A673 (cell line): ENCODE measurements at regions not wholly inside any gene's neighbourhood (a gene's known extent, or its start where the extent isn't known, plus 50 kb on each side); places are given as distances from the start of the nearest gene placed in this dataset.

Source experiments
- BruUV-seq: library from RNA; stranded (reverse); fragments of 400-500 nt; replicated peaks from 2 replicates; lab custom pipeline; 2021; lab: Mats Ljungman, UMichigan
- CTCF ChIA-PET: fragments of 300-600 bp; sonication (Branson Sonifier 250); formaldehyde crosslinking; loops from one replicate; lab custom pipeline; 2022; ENCODE audit warnings: antibody characterized with exemption; lab: Charles Lee
- POLR2A ChIA-PET: fragments of 300-600 bp; sonication (Branson Sonifier 250); formaldehyde crosslinking; loops from one replicate; lab custom pipeline; 2022; ENCODE audit warnings: antibody characterized with exemption; ENCODE audit not compliant: low non-redundant PET; lab: Charles Lee
- DNase-seq: peaks from one replicate; pipeline ENCODE4 v3.0.0-alpha.2; 2015; ENCODE audit warnings: low spot score
- H3K27ac ChIP-seq: fragments of 200-600 bp; sonication (generic); 2 replicates; pipeline ENCODE4 v1.5.1; 2016; ENCODE audit warnings: mixed run types, low read depth, mild to moderate bottlenecking, mixed read lengths, antibody characterized with exemption, low read length; ENCODE audit not compliant: poor library complexity, severe bottlenecking
- H3K27me3 ChIP-seq: fragments of 200-600 bp; sonication (generic); replicated peaks from 2 replicates; pipeline ENCODE4 v1.6.1; 2017; ENCODE audit warnings: mixed run types, low read depth, mild to moderate bottlenecking, mixed read lengths, antibody characterized with exemption, low read length; ENCODE audit not compliant: insufficient read depth, poor library complexity
- H3K36me3 ChIP-seq: fragments of 200-600 bp; sonication (generic); 2 replicates; pipeline ENCODE4 v1.6.1; 2016; ENCODE audit warnings: mixed run types, mild to moderate bottlenecking, mixed read lengths, antibody characterized with exemption, low read length; ENCODE audit not compliant: insufficient read depth, poor library complexity, severe bottlenecking
- H3K4me1 ChIP-seq: fragments of 200-600 bp; sonication (generic); 2 replicates; pipeline ENCODE4 v1.6.1; 2017; ENCODE audit warnings: mixed run types, mild to moderate bottlenecking, mixed read lengths, antibody characterized with exemption, low read length; ENCODE audit not compliant: insufficient read depth, poor library complexity, severe bottlenecking
- H3K4me3 ChIP-seq: fragments of 200-600 bp; sonication (generic); 2 replicates; pipeline ENCODE4 v1.5.1; 2016; ENCODE audit warnings: low read depth, mixed run types, mild to moderate bottlenecking, mixed read lengths, low read length; ENCODE audit not compliant: poor library complexity, severe bottlenecking
- H3K9me3 ChIP-seq: fragments of 200-600 bp; sonication (generic); 2 replicates; pipeline ENCODE4 v1.6.1; 2016; ENCODE audit warnings: mixed run types, low read depth, mild to moderate bottlenecking, mixed read lengths, antibody characterized with exemption, low read length; ENCODE audit not compliant: poor library complexity, severe bottlenecking
- EZH2 ChIP-seq: fragments of 200-600 bp; sonication (generic); IDR thresholded peaks from 2 replicates; pipeline ENCODE4 v1.6.1; 2017; ENCODE audit warnings: borderline replicate concordance, low read depth, mild to moderate bottlenecking, mixed read lengths, antibody characterized with exemption, low read length; ENCODE audit not compliant: poor library complexity, severe bottlenecking
- intact Hi-C: fragments of 100-400 bp; cut with micrococcal nuclease; formaldehyde crosslinking; loops from one replicate; pipeline ENCODE4 v1.10.0; 2022; ENCODE audit not compliant: unreplicated experiment
- TF ChIP-seq, protein P1 (sequence below): fragments of 300-800, 200-600 bp; sonication (generic); conservative IDR thresholded peaks from 2 replicates; pipeline ENCODE4 v1.5.1; 2017; ENCODE audit warnings: low read depth, mild to moderate bottlenecking, antibody characterized with exemption, low read length, moderate library complexity, mixed read lengths

DNA sequence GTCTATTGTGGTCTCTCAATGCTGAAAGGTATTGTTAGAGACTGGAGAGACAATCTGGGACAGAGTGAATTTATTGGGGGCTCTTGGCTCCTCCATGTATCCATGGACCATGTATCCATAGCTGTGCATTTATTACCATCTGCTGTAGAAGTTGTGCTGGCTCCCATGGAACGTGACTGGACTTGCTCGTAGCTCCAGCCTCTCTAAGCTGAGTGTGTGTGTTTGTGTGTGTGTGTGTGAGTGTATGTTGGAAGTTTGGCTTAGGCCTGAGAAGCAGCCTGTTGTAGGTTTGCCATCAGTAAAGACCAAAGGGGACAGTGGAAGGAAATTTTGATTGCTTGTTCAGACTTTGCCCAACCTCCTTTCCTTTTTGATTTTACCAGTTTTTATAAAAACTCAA lies 105.7 kb upstream of the USP24 start:
- no TSS peak for BruUV-seq
- intact Hi-C loops = no loop called here
- H3K4me1 ChIP-seq = no peaks in the 10 kb centered on the region
- no peaks in the 10 kb centered on the region for H3K36me3 ChIP-seq
- TF ChIP-seq EZH2 = no peak
- TF ChIP-seq, protein P1, sequence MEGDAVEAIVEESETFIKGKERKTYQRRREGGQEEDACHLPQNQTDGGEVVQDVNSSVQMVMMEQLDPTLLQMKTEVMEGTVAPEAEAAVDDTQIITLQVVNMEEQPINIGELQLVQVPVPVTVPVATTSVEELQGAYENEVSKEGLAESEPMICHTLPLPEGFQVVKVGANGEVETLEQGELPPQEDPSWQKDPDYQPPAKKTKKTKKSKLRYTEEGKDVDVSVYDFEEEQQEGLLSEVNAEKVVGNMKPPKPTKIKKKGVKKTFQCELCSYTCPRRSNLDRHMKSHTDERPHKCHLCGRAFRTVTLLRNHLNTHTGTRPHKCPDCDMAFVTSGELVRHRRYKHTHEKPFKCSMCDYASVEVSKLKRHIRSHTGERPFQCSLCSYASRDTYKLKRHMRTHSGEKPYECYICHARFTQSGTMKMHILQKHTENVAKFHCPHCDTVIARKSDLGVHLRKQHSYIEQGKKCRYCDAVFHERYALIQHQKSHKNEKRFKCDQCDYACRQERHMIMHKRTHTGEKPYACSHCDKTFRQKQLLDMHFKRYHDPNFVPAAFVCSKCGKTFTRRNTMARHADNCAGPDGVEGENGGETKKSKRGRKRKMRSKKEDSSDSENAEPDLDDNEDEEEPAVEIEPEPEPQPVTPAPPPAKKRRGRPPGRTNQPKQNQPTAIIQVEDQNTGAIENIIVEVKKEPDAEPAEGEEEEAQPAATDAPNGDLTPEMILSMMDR = no peak
- no peak overlapping the region for H3K4me3 ChIP-seq
- DNase-seq = no peak
- H3K27me3 ChIP-seq = no peaks in the 10 kb centered on the region
- H3K27ac ChIP-seq = no peak overlapping the region
- no peaks in the 10 kb centered on the region for H3K9me3 ChIP-seq
- CTCF ChIA-PET = no interaction called here
- POLR2A ChIA-PET = no interaction called here

DNA sequence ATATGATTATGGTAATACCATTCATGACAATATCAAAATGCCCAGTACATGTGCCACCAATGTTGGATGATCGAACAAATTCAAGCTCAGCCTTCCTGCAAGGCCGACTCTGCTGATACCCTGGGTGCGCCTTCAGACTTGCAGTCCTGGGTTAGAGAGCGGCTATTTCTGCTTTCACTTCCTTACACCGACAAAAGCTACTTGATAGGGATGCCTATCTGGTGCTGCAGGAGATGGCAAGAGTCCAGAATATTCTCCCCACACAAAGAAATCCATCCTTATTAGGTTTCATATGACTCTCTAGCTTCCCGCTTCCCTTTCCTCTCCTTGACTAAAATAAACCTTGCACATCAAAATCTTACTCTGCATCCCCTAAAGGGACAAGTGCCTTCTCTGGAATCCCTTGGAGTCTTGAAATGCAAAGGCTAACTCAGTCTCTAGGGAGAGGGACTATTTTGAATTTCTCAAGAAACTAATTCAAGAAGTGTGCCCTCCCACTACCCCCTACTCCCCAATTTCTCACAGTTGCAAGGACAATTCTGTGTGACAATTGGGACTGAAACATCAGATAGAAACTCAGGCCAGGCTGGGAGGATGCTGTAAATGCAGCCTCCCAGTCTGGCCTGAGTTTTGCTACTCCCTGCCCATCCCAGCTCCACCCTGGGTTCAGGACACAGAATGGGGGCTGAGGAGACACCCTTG lies 103.1 kb upstream of the USP24 start:
- Histone ChIP-seq H3K4me1 (no peaks in the 10 kb centered on the region), H3K9me3 (no peaks in the 10 kb centered on the region), H3K4me3 (no peak overlapping the region), H3K36me3 (no peaks in the 10 kb centered on the region), H3K27ac (no peak overlapping the region), H3K27me3 (no peaks in the 10 kb centered on the region)
- DNase-seq = no peak
- no TSS peak for BruUV-seq
- intact Hi-C loops = no loop called here
- TF ChIP-seq, protein P1 = no peak
- no peak for TF ChIP-seq EZH2
- POLR2A ChIA-PET = no interaction called here
- CTCF ChIA-PET = no interaction called here

DNA sequence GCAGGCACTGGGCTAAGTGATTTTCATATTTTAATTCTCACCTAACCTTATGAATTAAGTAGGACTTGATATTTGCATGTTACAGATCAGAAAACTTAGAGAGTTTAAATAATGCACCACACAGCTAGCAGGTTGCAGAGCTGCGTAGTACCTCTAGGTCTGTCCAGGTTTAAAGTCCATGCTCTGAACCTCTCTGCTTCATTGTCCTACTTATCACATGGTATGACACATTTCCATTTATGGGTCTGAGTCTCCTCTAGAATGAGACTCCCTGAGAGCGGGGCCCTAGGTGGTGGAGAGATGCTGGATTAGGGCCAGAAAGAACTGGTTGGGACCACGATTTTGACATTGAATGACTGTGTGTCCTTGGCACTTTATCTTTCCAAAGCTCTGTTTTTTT lies 102.5 kb upstream of the USP24 start:
- no peak overlapping the region for H3K4me3 ChIP-seq
- DNase-seq = no peak
- H3K27ac ChIP-seq = no peak overlapping the region
- no peak for TF ChIP-seq EZH2
- intact Hi-C loops = no loop called here
- H3K27me3 ChIP-seq = no peaks in the 10 kb centered on the region
- no peaks in the 10 kb centered on the region for H3K4me1 ChIP-seq
- no TSS peak for BruUV-seq
- ChIA-PET POLR2A (no interaction called here), CTCF (no interaction called here)
- H3K36me3 ChIP-seq = no peaks in the 10 kb centered on the region
- no peaks in the 10 kb centered on the region for H3K9me3 ChIP-seq

DNA sequence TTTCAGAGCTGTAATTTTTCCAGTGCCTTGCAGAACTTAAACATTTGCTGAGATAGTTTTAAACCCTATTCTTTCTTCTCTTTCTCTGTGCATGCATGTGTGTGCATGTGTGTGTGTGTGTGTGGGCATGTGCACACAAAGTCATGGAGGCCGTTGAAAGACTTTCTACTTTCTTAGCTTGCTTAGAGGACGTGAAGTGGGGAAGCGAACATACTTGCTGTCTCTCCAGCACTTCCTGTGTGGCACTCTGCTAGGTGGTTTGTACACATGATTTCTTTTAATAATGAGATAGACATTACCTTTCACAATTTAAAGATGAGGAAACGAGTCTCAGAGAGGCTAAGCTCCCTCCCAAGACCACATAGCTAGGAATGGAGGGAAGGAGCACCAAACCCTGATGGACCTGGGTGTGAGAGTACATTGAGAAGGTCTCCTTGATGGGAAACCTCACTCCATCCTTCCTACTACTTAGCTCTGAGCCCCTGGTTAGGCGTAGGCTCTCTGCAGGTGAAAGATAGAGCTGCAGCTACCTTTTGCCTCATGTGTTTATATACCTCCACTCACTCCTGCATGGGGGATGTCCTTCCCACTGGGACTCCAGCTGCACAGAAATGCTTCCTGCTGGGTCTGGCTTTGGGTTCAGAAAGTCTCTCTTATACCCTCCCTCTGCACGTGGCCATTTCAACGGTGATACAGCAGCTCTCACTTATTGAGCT lies 101.9 kb upstream of the USP24 start:
- POLR2A ChIA-PET = no interaction called here
- no peak overlapping the region for H3K4me3 ChIP-seq
- DNase-seq = no peak
- CTCF ChIA-PET = no interaction called here
- H3K27me3 ChIP-seq = no peaks in the 10 kb centered on the region
- no TSS peak for BruUV-seq
- TF ChIP-seq, protein P1 = no peak
- TF ChIP-seq EZH2 = no peak
- no peak overlapping the region for H3K27ac ChIP-seq
- H3K36me3 ChIP-seq = no peaks in the 10 kb centered on the region
- H3K9me3 ChIP-seq = no peaks in the 10 kb centered on the region
- intact Hi-C loops = no loop called here
- H3K4me1 ChIP-seq = no peaks in the 10 kb centered on the region
